ENCODE measurements at regions not wholly inside any gene's neighbourhood (a gene's known extent, or its start where the extent isn't known, plus 50 kb on each side); places are given as distances from the start of the nearest gene placed in this dataset.
"Not testable (repeated sequence)": the region's sequence is repeated elsewhere in the genome, so short reads cannot be mapped to it uniquely, and the experiment has no call there.

GRCh38 chr10:107540981-107541380, 376.5 kb upstream of the SORCS1 start:
- H3K4me1 ChIP-seq (ENCODE audit: insufficient read depth, low read length) = no peaks in the 10 kb centered on the region
- H3K4me3 ChIP-seq (ENCODE audit: low read length in 2 of 2) = no peak overlapping the region
- Mint-ChIP-seq H3K4me1 (no peaks in the 10 kb centered on the region), H3K27ac (no peak overlapping the region), H3K9me3 (peaks cover 2 to 16% (median 6%) of the 10 kb centered on the region in 8 donors), H3K4me3 (no peak overlapping the region), H3K36me3 (no peaks in the 10 kb centered on the region), H3K27me3 (no peaks in the 10 kb centered on the region)
- H3K27me3 ChIP-seq (ENCODE audit: insufficient read depth, low read length) = no peaks in the 10 kb centered on the region
- no peak for DNase-seq
- ChIA-PET CTCF (ENCODE audit: partially characterized antibody) (no interaction called here), POLR2A (ENCODE audit: partially characterized antibody) (no interaction called here)
- intact Hi-C loops (cut with micrococcal nuclease) = no loop called here
- H3K36me3 ChIP-seq (ENCODE audit: insufficient read depth, low read length) = no peaks in the 10 kb centered on the region
- H3K27ac ChIP-seq (ENCODE audit: low read depth, low read length) = no peak overlapping the region
- H3K9me3 ChIP-seq (ENCODE audit: control insufficient read depth in 1 of 2, low read length in 2 of 2) = no peaks in the 10 kb centered on the region

DNA sequence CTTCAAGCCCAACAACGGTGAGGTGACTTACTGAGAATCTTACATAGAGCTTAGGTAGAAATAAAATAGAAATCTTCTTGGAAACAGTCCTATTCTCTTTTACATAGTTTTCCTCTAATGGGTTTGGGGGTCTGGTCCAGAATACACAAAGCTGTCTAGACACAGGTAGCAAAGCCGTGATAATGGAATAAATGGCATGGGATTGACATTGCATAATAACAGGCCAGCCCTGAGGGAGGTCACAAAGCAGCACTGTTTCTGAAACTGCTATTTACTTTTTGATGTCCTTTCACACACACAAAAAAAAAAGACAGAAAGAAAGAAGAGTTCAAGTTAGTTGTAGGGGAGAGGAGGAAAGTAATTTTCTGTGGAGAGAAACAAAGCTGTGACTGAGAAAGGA, 364.8 kb upstream of the SORCS1 start:
- Histone ChIP-seq H3K36me3 (ENCODE audit: insufficient read depth, low read length) (no peaks in the 10 kb centered on the region), H3K27me3 (ENCODE audit: insufficient read depth, low read length) (no peaks in the 10 kb centered on the region), H3K4me3 (ENCODE audit: low read length in 2 of 2) (no peak overlapping the region), H3K4me1 (ENCODE audit: insufficient read depth, low read length) (no peaks in the 10 kb centered on the region), H3K27ac (ENCODE audit: low read depth, low read length) (no peak overlapping the region), H3K9me3 (ENCODE audit: control insufficient read depth in 1 of 2, low read length in 2 of 2) (peaks cover 0 to 9% of the 10 kb centered on the region in 2 donors)
- H3K9me3 Mint-ChIP-seq = peaks cover 0 to 29% (median 9%) of the 10 kb centered on the region in 8 donors
- no peaks in the 10 kb centered on the region for H3K36me3 Mint-ChIP-seq
- CTCF ChIA-PET (ENCODE audit: partially characterized antibody) = no interaction called here
- intact Hi-C loops (cut with micrococcal nuclease) = no loop called here
- no peak overlapping the region for H3K27ac Mint-ChIP-seq
- no peak overlapping the region for H3K4me3 Mint-ChIP-seq
- no peaks in the 10 kb centered on the region for H3K27me3 Mint-ChIP-seq
- POLR2A ChIA-PET (ENCODE audit: partially characterized antibody) = no interaction called here
- no peak for DNase-seq
- no peaks in the 10 kb centered on the region for H3K4me1 Mint-ChIP-seq

DNA sequence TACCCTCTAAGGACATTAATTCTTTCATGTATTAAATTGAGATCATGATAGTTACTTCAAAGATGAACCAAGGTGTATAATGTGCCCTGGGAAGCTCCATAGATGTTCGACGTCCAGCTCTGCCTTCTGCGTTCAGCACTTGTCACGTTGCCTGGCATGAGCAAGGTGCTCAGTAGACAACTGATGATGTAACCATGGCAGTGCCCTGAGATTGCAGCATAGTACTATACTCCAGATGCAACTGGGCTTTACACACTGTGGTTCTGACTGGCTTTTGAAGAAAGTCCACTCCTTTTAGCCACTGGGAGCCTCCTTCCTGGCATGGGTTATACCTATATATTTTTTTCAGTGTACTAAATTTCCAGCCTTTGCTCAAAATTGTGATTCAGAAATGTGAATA, 355.8 kb upstream of the SORCS1 start:
- H3K4me3 Mint-ChIP-seq = no peak overlapping the region
- no peaks in the 10 kb centered on the region for H3K27me3 Mint-ChIP-seq
- intact Hi-C loops (cut with micrococcal nuclease) = no loop called here
- no peaks in the 10 kb centered on the region for H3K27me3 ChIP-seq (ENCODE audit: insufficient read depth, low read length)
- no peaks in the 10 kb centered on the region for H3K36me3 ChIP-seq (ENCODE audit: insufficient read depth, low read length)
- H3K36me3 Mint-ChIP-seq = no peaks in the 10 kb centered on the region
- no peak for DNase-seq
- peaks cover 4 to 30% (median 7%) of the 10 kb centered on the region in 8 donors for H3K9me3 Mint-ChIP-seq
- H3K4me1 ChIP-seq (ENCODE audit: insufficient read depth, low read length) = no peaks in the 10 kb centered on the region
- H3K4me1 Mint-ChIP-seq = no peaks in the 10 kb centered on the region
- CTCF ChIA-PET (ENCODE audit: partially characterized antibody) = no interaction called here
- H3K4me3 ChIP-seq (ENCODE audit: low read length in 2 of 2) = no peak overlapping the region
- H3K27ac ChIP-seq (ENCODE audit: low read depth, low read length) = no peak overlapping the region
- no peaks in the 10 kb centered on the region for H3K9me3 ChIP-seq (ENCODE audit: control insufficient read depth in 1 of 2, low read length in 2 of 2)
- no peak overlapping the region for H3K27ac Mint-ChIP-seq
- POLR2A ChIA-PET (ENCODE audit: partially characterized antibody) = no interaction called here

GRCh38 chr10:107517811-107518210, 353.3 kb upstream of the SORCS1 start:
- Histone ChIP-seq H3K27ac (ENCODE audit: low read depth, low read length) (no peak overlapping the region), H3K36me3 (ENCODE audit: insufficient read depth, low read length) (no peaks in the 10 kb centered on the region), H3K27me3 (ENCODE audit: insufficient read depth, low read length) (no peaks in the 10 kb centered on the region), H3K4me1 (ENCODE audit: insufficient read depth, low read length) (no peaks in the 10 kb centered on the region), H3K9me3 (ENCODE audit: control insufficient read depth in 1 of 2, low read length in 2 of 2) (no peaks in the 10 kb centered on the region), H3K4me3 (ENCODE audit: low read length in 2 of 2) (no peak overlapping the region)
- Mint-ChIP-seq H3K27me3 (no peaks in the 10 kb centered on the region), H3K27ac (no peak overlapping the region), H3K9me3 (peaks cover 4 to 33% (median 7%) of the 10 kb centered on the region in 8 donors), H3K36me3 (no peaks in the 10 kb centered on the region), H3K4me3 (no peak overlapping the region), H3K4me1 (no peaks in the 10 kb centered on the region)
- DNase-seq = no peak
- ChIA-PET CTCF (ENCODE audit: partially characterized antibody) (no interaction called here), POLR2A (ENCODE audit: partially characterized antibody) (no interaction called here)
- intact Hi-C loops (cut with micrococcal nuclease) = no loop called here

DNA sequence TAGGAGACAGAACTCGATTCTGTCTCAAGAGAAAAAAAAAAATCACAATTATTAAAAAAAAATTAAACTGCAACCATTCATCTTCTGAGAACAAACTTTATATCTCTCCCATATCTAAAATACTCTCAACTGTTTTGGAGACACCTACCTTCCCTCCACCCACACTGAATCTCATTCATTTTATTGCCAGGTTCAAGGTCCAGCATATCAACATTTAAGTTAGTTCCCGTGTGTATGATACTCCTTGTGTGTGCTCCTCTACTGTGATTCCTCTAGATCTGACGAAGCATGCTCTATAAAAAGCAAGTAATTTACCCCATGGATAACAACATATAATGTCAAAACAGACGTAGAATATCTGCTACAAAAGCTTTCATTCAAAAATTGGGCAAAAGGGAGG, 351.8 kb upstream of the SORCS1 start:
- no peak overlapping the region for H3K4me3 ChIP-seq (ENCODE audit: low read length in 2 of 2)
- no peaks in the 10 kb centered on the region for H3K4me1 Mint-ChIP-seq
- H3K27ac ChIP-seq (ENCODE audit: low read depth, low read length) = no peak overlapping the region
- H3K27me3 ChIP-seq (ENCODE audit: insufficient read depth, low read length) = no peaks in the 10 kb centered on the region
- no peaks in the 10 kb centered on the region for H3K36me3 Mint-ChIP-seq
- H3K9me3 ChIP-seq (ENCODE audit: control insufficient read depth in 1 of 2, low read length in 2 of 2) = no peaks in the 10 kb centered on the region
- POLR2A ChIA-PET (ENCODE audit: partially characterized antibody) = no interaction called here
- H3K36me3 ChIP-seq (ENCODE audit: insufficient read depth, low read length) = no peaks in the 10 kb centered on the region
- no peak for DNase-seq
- H3K4me3 Mint-ChIP-seq = no peak overlapping the region
- no peaks in the 10 kb centered on the region for H3K4me1 ChIP-seq (ENCODE audit: insufficient read depth, low read length)
- CTCF ChIA-PET (ENCODE audit: partially characterized antibody) = no interaction called here
- no peak overlapping the region for H3K27ac Mint-ChIP-seq
- H3K9me3 Mint-ChIP-seq = peaks cover 6 to 41% (median 7%) of the 10 kb centered on the region in 8 donors
- intact Hi-C loops (cut with micrococcal nuclease) = no loop called here
- H3K27me3 Mint-ChIP-seq = no peaks in the 10 kb centered on the region

DNA sequence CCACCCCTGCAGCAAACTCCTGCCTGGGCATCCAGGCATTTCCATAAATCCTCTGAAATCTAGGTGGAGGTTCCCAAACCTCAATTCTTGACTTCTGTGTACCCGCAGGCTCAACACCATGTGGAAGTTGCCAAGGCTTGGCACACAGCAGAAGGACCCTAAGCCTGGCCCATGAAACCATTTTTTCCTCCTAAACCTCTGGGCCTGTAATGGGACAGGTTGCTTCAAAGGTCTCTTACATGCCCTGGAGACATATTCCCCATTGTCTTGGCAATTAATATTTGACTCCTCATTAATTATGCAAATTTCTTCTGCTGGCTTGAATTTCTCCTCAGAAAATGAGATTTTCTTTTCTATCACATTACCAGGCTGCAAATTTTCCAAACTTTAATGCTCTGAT, 339.5 kb upstream of the SORCS1 start:
- H3K4me3 ChIP-seq (ENCODE audit: low read length in 2 of 2); H3K36me3 ChIP-seq (ENCODE audit: insufficient read depth, low read length); CTCF ChIA-PET (ENCODE audit: partially characterized antibody); H3K27me3 Mint-ChIP-seq; H3K36me3 Mint-ChIP-seq; intact Hi-C loops (cut with micrococcal nuclease); H3K9me3 ChIP-seq (ENCODE audit: control insufficient read depth in 1 of 2, low read length in 2 of 2); DNase-seq; H3K4me3 Mint-ChIP-seq; H3K27ac ChIP-seq (ENCODE audit: low read depth, low read length); H3K4me1 Mint-ChIP-seq; H3K27ac Mint-ChIP-seq; H3K4me1 ChIP-seq (ENCODE audit: insufficient read depth, low read length); H3K27me3 ChIP-seq (ENCODE audit: insufficient read depth, low read length); POLR2A ChIA-PET (ENCODE audit: partially characterized antibody): not testable (repeated sequence)
- H3K9me3 Mint-ChIP-seq = peaks cover 0 to 48% (median 20%) of the 10 kb centered on the region in 8 donors

GRCh38 chr10:107502229-107502985, 337.9 kb upstream of the SORCS1 start:
- Mint-ChIP-seq H3K4me3 (no peak overlapping the region), H3K27ac (no peak overlapping the region), H3K9me3 (peaks cover 0 to 37% (median 20%) of the 10 kb centered on the region in 8 donors), H3K36me3 (no peaks in the 10 kb centered on the region), H3K4me1 (no peaks in the 10 kb centered on the region), H3K27me3 (no peaks in the 10 kb centered on the region)
- H3K27me3 ChIP-seq (ENCODE audit: insufficient read depth, low read length) = no peaks in the 10 kb centered on the region
- POLR2A ChIA-PET (ENCODE audit: partially characterized antibody) = no interaction called here
- intact Hi-C loops (cut with micrococcal nuclease) = no loop called here
- H3K4me3 ChIP-seq (ENCODE audit: low read length in 2 of 2) = no peak overlapping the region
- H3K36me3 ChIP-seq (ENCODE audit: insufficient read depth, low read length) = no peaks in the 10 kb centered on the region
- no peak overlapping the region for H3K27ac ChIP-seq (ENCODE audit: low read depth, low read length)
- CTCF ChIA-PET (ENCODE audit: partially characterized antibody) = no interaction called here
- DNase-seq = no peak
- no peaks in the 10 kb centered on the region for H3K4me1 ChIP-seq (ENCODE audit: insufficient read depth, low read length)
- H3K9me3 ChIP-seq (ENCODE audit: control insufficient read depth in 1 of 2, low read length in 2 of 2) = peaks cover 0 to 4% of the 10 kb centered on the region in 2 donors

GRCh38 chr10:107498983-107499382, 334.5 kb upstream of the SORCS1 start:
- H3K27ac ChIP-seq (ENCODE audit: low read depth, low read length) = no peak overlapping the region
- H3K4me1 Mint-ChIP-seq = no peaks in the 10 kb centered on the region
- ChIA-PET POLR2A (ENCODE audit: partially characterized antibody) (no interaction called here), CTCF (ENCODE audit: partially characterized antibody) (no interaction called here)
- intact Hi-C loops (cut with micrococcal nuclease) = no loop called here
- no peaks in the 10 kb centered on the region for H3K36me3 Mint-ChIP-seq
- no peaks in the 10 kb centered on the region for H3K36me3 ChIP-seq (ENCODE audit: insufficient read depth, low read length)
- H3K27me3 Mint-ChIP-seq = no peaks in the 10 kb centered on the region
- no peak overlapping the region for H3K4me3 Mint-ChIP-seq
- no peaks in the 10 kb centered on the region for H3K4me1 ChIP-seq (ENCODE audit: insufficient read depth, low read length)
- peaks cover 2 to 33% (median 14%) of the 10 kb centered on the region in 8 donors for H3K9me3 Mint-ChIP-seq
- DNase-seq = no peak
- H3K27me3 ChIP-seq (ENCODE audit: insufficient read depth, low read length) = no peaks in the 10 kb centered on the region
- H3K27ac Mint-ChIP-seq = no peak overlapping the region
- no peak overlapping the region for H3K4me3 ChIP-seq (ENCODE audit: low read length in 2 of 2)
- peaks cover 0 to 8% of the 10 kb centered on the region in 2 donors for H3K9me3 ChIP-seq (ENCODE audit: control insufficient read depth in 1 of 2, low read length in 2 of 2)
